Activated CD8-positive, alpha-beta T cell treated with anti-CD3 and anti-CD28 coated beads for 36 hours (primary cell): ENCODE measurements at regions not wholly inside any gene's neighbourhood (a gene's known extent, or its start where the extent isn't known, plus 50 kb on each side); places are given as distances from the start of the nearest gene placed in this dataset.

Source experiments
- ATAC-seq: fragments of 200-7000 bp; cut with Tn5 transposase; one replicate; pipeline ENCODE4 v1.10.0; 2021; ENCODE audit warnings: mild to moderate bottlenecking, moderate library complexity
- CTCF ChIA-PET: fragments of 350-600 bp; sonication (Branson Sonifier 250); formaldehyde crosslinking; loops from one replicate; lab custom pipeline; 2021; ENCODE audit warnings: antibody characterized with exemption; lab: Charles Lee
- POLR2A ChIA-PET: fragments of 350-600 bp; sonication (Branson Sonifier 250); formaldehyde crosslinking; loops from one replicate; lab custom pipeline; 2021; ENCODE audit warnings: antibody characterized with exemption; lab: Charles Lee
- DNase-seq: peaks from one replicate; pipeline ENCODE4 v3.0.0-alpha.2; 2020
- H3K27ac Mint-ChIP-seq: one replicate; pipeline ENCODE4 v1.8.0; 2021; ENCODE audit warnings: mild to moderate bottlenecking, mixed read lengths
- H3K27me3 Mint-ChIP-seq: one replicate; pipeline ENCODE4 v1.8.0; 2021; ENCODE audit warnings: mixed read lengths
- H3K36me3 Mint-ChIP-seq: one replicate; pipeline ENCODE4 v1.8.0; 2021; ENCODE audit warnings: low read depth, mixed read lengths
- H3K4me1 Mint-ChIP-seq: one replicate; pipeline ENCODE4 v1.8.0; 2021; ENCODE audit warnings: low read depth, mixed read lengths
- H3K4me3 Mint-ChIP-seq: one replicate; pipeline ENCODE4 v1.8.0; 2021; ENCODE audit warnings: mild to moderate bottlenecking, moderate library complexity, mixed read lengths
- H3K9me3 Mint-ChIP-seq: one replicate; pipeline ENCODE4 v1.8.0; 2021; ENCODE audit warnings: mixed read lengths
- CTCF ChIP-seq: fragments of 200-600 bp; IDR thresholded peaks from one replicate; pipeline ENCODE4 v1.8.0; 2022; ENCODE audit warnings: antibody characterized with exemption, mild to moderate bottlenecking
- intact Hi-C: fragments of 100-400 bp; cut with micrococcal nuclease; formaldehyde crosslinking; loops from one replicate; pipeline ENCODE4 v1.10.0; 2022

- Mint-ChIP-seq H3K9me3 (no peaks in the 10 kb centered on the region), H3K27ac (no peak overlapping the region), H3K36me3 (no peaks in the 10 kb centered on the region), H3K4me3 (no peak overlapping the region), H3K4me1 (no peaks in the 10 kb centered on the region), H3K27me3 (no peaks in the 10 kb centered on the region)
- ATAC-seq: no peak
- no peak for TF ChIP-seq CTCF
- no peak for DNase-seq
- intact Hi-C loops: no loop called here
- ChIA-PET POLR2A (interaction anchor here (0.6 kb wide), 1 partner anchor 991 kb away, joined by 6 read pairs; no protein-coding TSS in a partner anchor), CTCF (no interaction called here)
Measured at GRCh38 chr10:128686630-128687278, 560.5 kb upstream of the MKI67 start.

GRCh38 chr10:128687408-128687807 lies 561.2 kb upstream of the MKI67 start:
- intact Hi-C loops: no loop called here
- Mint-ChIP-seq H3K4me3 (no peak overlapping the region), H3K27ac (no peak overlapping the region), H3K27me3 (no peaks in the 10 kb centered on the region), H3K4me1 (no peaks in the 10 kb centered on the region), H3K36me3 (no peaks in the 10 kb centered on the region), H3K9me3 (no peaks in the 10 kb centered on the region)
- DNase-seq (no peak), ATAC-seq (no peak)
- TF ChIP-seq CTCF: no peak
- ChIA-PET POLR2A (no interaction called here), CTCF (no interaction called here)

- no peaks in the 10 kb centered on the region for H3K4me1 Mint-ChIP-seq
- intact Hi-C loops: no loop called here
- H3K4me3 Mint-ChIP-seq: no peak overlapping the region
- H3K36me3 Mint-ChIP-seq: no peaks in the 10 kb centered on the region
- TF ChIP-seq CTCF: no peak
- ChIA-PET POLR2A (no interaction called here), CTCF (no interaction called here)
- no peak for DNase-seq
- H3K27ac Mint-ChIP-seq: no peak overlapping the region
- no peaks in the 10 kb centered on the region for H3K27me3 Mint-ChIP-seq
- ATAC-seq: no peak
- H3K9me3 Mint-ChIP-seq: no peaks in the 10 kb centered on the region
Measured at GRCh38 chr10:128687927-128688549, 561.8 kb upstream of the MKI67 start.

- Mint-ChIP-seq H3K4me1 (no peaks in the 10 kb centered on the region), H3K36me3 (no peaks in the 10 kb centered on the region), H3K4me3 (no peak overlapping the region), H3K27ac (no peak overlapping the region), H3K27me3 (no peaks in the 10 kb centered on the region), H3K9me3 (no peaks in the 10 kb centered on the region)
- intact Hi-C loops: no loop called here
- ChIA-PET POLR2A (no interaction called here), CTCF (no interaction called here)
- ATAC-seq (no peak), DNase-seq (no peak)
- no peak for TF ChIP-seq CTCF
Measured at GRCh38 chr10:128689667-128690066, 563.4 kb upstream of the MKI67 start.

- H3K27me3 Mint-ChIP-seq: no peaks in the 10 kb centered on the region
- CTCF ChIA-PET: no interaction called here
- H3K36me3 Mint-ChIP-seq: no peaks in the 10 kb centered on the region
Measured at GRCh38 chr10:128693493-128694131, 567.4 kb upstream of the MKI67 start.

More at GRCh38 chr10:128693493-128694131, 567.4 kb upstream of the MKI67 start:
- Mint-ChIP-seq H3K4me1 (no peaks in the 10 kb centered on the region), H3K9me3 (no peaks in the 10 kb centered on the region), H3K4me3 (no peak overlapping the region), H3K27ac (no peak overlapping the region)
- POLR2A ChIA-PET: no interaction called here
- no peak for TF ChIP-seq CTCF
- intact Hi-C loops: no loop called here
- ATAC-seq (no peak), DNase-seq (no peak)
